ENCODE measurements at regions not wholly inside any gene's neighbourhood (a gene's known extent, or its start where the extent isn't known, plus 50 kb on each side); places are given as distances from the start of the nearest gene placed in this dataset.

- TF ChIP-seq CTCF (IDR thresholded peaks at IDR 0.05), result no peak
- no peak for TF ChIP-seq POLR2AphosphoS5 (IDR thresholded peaks at IDR 0.05)
Observed at GRCh38 chr14:104348741-104349140, 210.4 kb downstream of the KIF26A start.
